Choroid plexus epithelial cell (primary cell): ENCODE measurements at regions not wholly inside any gene's neighbourhood (a gene's known extent, or its start where the extent isn't known, plus 50 kb on each side); places are given as distances from the start of the nearest gene placed in this dataset.

ENCODE experiments used
- DNase-seq: peaks from one replicate; pipeline ENCODE4 v3.0.0-alpha.2; 2010; ENCODE audit warnings: low read depth
- H3K4me3 ChIP-seq: 2 replicates; pipeline ENCODE4 v1.5.1; 2011; ENCODE audit warnings: low read depth, mild to moderate bottlenecking, control low read depth, low read length, moderate library complexity
- CTCF ChIP-seq: conservative IDR thresholded peaks from 2 replicates; pipeline ENCODE4 v1.5.1; 2011; ENCODE audit warnings: low read depth, mild to moderate bottlenecking, control low read depth, inconsistent platforms, low read length, moderate library complexity

GRCh38 chr12:19006626-19007137 is 122.9 kb upstream of the PLEKHA5 start:
- no peak for TF ChIP-seq CTCF
- H3K4me3 ChIP-seq: no peak overlapping the region
- DNase-seq: no peak

GRCh38 chr12:19008102-19008501 is 121.4 kb upstream of the PLEKHA5 start:
- no peak for TF ChIP-seq CTCF
- no peak for DNase-seq
- no peak overlapping the region for H3K4me3 ChIP-seq

- DNase-seq: no peak
- no peak for TF ChIP-seq CTCF
- no peak overlapping the region for H3K4me3 ChIP-seq
Measured at GRCh38 chr12:19010087-19010486, 119.4 kb upstream of the PLEKHA5 start.

GRCh38 chr12:19010726-19011125 is 118.8 kb upstream of the PLEKHA5 start:
- H3K4me3 ChIP-seq: no peak overlapping the region
- no peak for TF ChIP-seq CTCF
- DNase-seq: no peak

- no peak for TF ChIP-seq CTCF
- DNase-seq: no peak
- H3K4me3 ChIP-seq: no peak overlapping the region
Measured at GRCh38 chr12:19012965-19013364, 116.6 kb upstream of the PLEKHA5 start.

- peak; percentile 58 for DNase-seq
- H3K4me3 ChIP-seq: no peak overlapping the region
- no peak for TF ChIP-seq CTCF
Measured at GRCh38 chr12:19014240-19014639, 115.3 kb upstream of the PLEKHA5 start.

GRCh38 chr12:19015285-19015684 is 114.2 kb upstream of the PLEKHA5 start:
- DNase-seq: no peak
- no peak for TF ChIP-seq CTCF

More at GRCh38 chr12:19015285-19015684, 114.2 kb upstream of the PLEKHA5 start:
- no peak overlapping the region for H3K4me3 ChIP-seq
